HepG2 (cell line): ENCODE measurements at regions not wholly inside any gene's neighbourhood (a gene's known extent, or its start where the extent isn't known, plus 50 kb on each side); places are given as distances from the start of the nearest gene placed in this dataset.

Experiments used
- ATAC-seq: fragments of 200-7000 bp; cut with Tn5 transposase; 3 replicates; pipeline ENCODE4 v1.9.1; 2020; ENCODE audit warnings: mild to moderate bottlenecking, moderate library complexity
- BruUV-seq: library from RNA; stranded (reverse); fragments of 400-500 nt; replicated peaks from 2 replicates; lab custom pipeline; 2021; lab: Mats Ljungman, UMichigan
- CTCF ChIA-PET: fragments of 300-600 bp; formaldehyde crosslinking; extraction: SDS; loops from one replicate; lab custom pipeline; 2021; ENCODE audit warnings: low total read pairs, inconsistent platforms, low intra/inter-chr PET ratio; lab: Yijun Ruan, JAX
- POLR2A ChIA-PET: fragments of 350-600 bp; sonication (Branson Sonifier 250); formaldehyde crosslinking; loops from one replicate; lab custom pipeline; 2020; ENCODE audit warnings: antibody characterized with exemption, inconsistent platforms; lab: Yijun Ruan, JAX
- DNase-seq: peaks from one replicate; pipeline ENCODE4 v3.0.0-alpha.2; 2015; ENCODE audit warnings: low spot score
- FAIRE-seq: peaks from 3 replicates; lab custom pipeline; 2011; peaks lifted over from hg19 to GRCh38; lab: Jason Lieb, UNC
- H2AFZ ChIP-seq: one replicate; pipeline ENCODE4 v1.6.1; 2011; ENCODE audit warnings: low read length, inconsistent platforms
- H3K27ac ChIP-seq: fragments of 300-600 bp; 3 replicates; pipeline ENCODE4 v1.8.0; 2011; ENCODE audit warnings: mixed run types, mild to moderate bottlenecking, mixed read lengths, low read length, inconsistent platforms; ENCODE audit not compliant: insufficient read depth; ENCODE audit errors: extremely low read length
- H3K27me3 ChIP-seq, 2 experiments: fragments of 200-600 bp in 1 of 2; 2 replicates in 1 of 2; 3 replicates in 1 of 2; pipeline versions ENCODE4 v1.6.0 to v1.8.0; 2011; ENCODE audit warnings: low read length in 2 of 2, mild to moderate bottlenecking in 2 of 2, moderate library complexity in 2 of 2, inconsistent platforms in 1 of 2; ENCODE audit not compliant: insufficient read depth in 2 of 2, control insufficient read depth in 1 of 2
- H3K36me3 ChIP-seq, 2 experiments: fragments of 200-600 bp in 1 of 2; replicated peaks in 1 of 2; 2 replicates in 1 of 2; 3 replicates in 1 of 2; pipeline versions ENCODE4 v1.5.1 to v1.8.0; 2011; ENCODE audit warnings: low read length in 2 of 2, inconsistent platforms in 1 of 2; ENCODE audit not compliant: insufficient read depth in 2 of 2, control insufficient read depth in 1 of 2
- H3K4me1 ChIP-seq: 2 replicates; pipeline ENCODE4 v1.5.1; 2012; ENCODE audit warnings: low read length, inconsistent platforms; ENCODE audit not compliant: insufficient read depth
- H3K4me2 ChIP-seq: 2 replicates; pipeline ENCODE4 v1.6.0; 2011; ENCODE audit warnings: low read depth, low read length, inconsistent platforms
- H3K4me3 ChIP-seq, 3 experiments: fragments of 200-600 bp in 1 of 3; sonication (generic), shearing (Covaris generic) in 1 of 3; replicated peaks in 1 of 3; 2 replicates each; pipeline ENCODE4 v1.5.1; 2011 to 2016; ENCODE audit warnings: low read length in 3 of 3, inconsistent platforms in 2 of 3, low read depth in 2 of 3, mild to moderate bottlenecking in 2 of 3, control low read depth in 1 of 3, mixed read lengths in 1 of 3; ENCODE audit not compliant: insufficient read depth in 1 of 3
- H3K79me2 ChIP-seq: one replicate; pipeline ENCODE4 v1.6.1; 2011; ENCODE audit warnings: low read length, inconsistent platforms; ENCODE audit not compliant: insufficient read depth
- H3K9ac ChIP-seq: 2 replicates; pipeline ENCODE4 v1.6.0; 2011; ENCODE audit warnings: mild to moderate bottlenecking, low read depth, low read length, inconsistent platforms; ENCODE audit not compliant: insufficient read depth
- H3K9me3 ChIP-seq: 2 replicates; pipeline ENCODE4 v1.5.1; 2012; ENCODE audit warnings: mild to moderate bottlenecking, low read length
- H4K20me1 ChIP-seq: 2 replicates; pipeline ENCODE4 v1.6.0; 2011; ENCODE audit warnings: inconsistent platforms, mild to moderate bottlenecking, low read length, moderate library complexity; ENCODE audit not compliant: insufficient read depth
- ADNP ChIP-seq: sonication (generic); formaldehyde crosslinking; IDR thresholded peaks from 2 replicates; pipeline ENCODE4 v1.4.0; 2020; ENCODE audit warnings: missing genetic modification reagents
- ATRX ChIP-seq: sonication (generic); formaldehyde crosslinking; IDR thresholded peaks from 2 replicates; pipeline ENCODE4 v1.4.0; 2020; ENCODE audit warnings: missing genetic modification reagents, borderline replicate concordance
- ETV6 ChIP-seq: sonication (generic); formaldehyde crosslinking; conservative IDR thresholded peaks from 2 replicates; pipeline ENCODE4 v1.4.0; 2020; ENCODE audit warnings: missing genetic modification reagents
- EZH2 ChIP-seq: conservative IDR thresholded peaks from 2 replicates; pipeline ENCODE4 v1.6.1; 2012; ENCODE audit warnings: mild to moderate bottlenecking, low read depth, low read length, moderate library complexity
- GABPB1 ChIP-seq: IDR thresholded peaks from 2 replicates; pipeline ENCODE4 v1.6.1; 2016; ENCODE audit warnings: mild to moderate bottlenecking, missing genetic modification reagents, moderate library complexity, missing compliant biosample characterization
- HNRNPK ChIP-seq: fragments of 200-400 bp; formaldehyde crosslinking; IDR thresholded peaks from 2 replicates; pipeline ENCODE4 v1.6.1; 2018; ENCODE audit warnings: low read length, low read depth, moderate library complexity, mild to moderate bottlenecking; ENCODE audit not compliant: poor library complexity, severe bottlenecking
- NBN ChIP-seq: fragments of 450-650 bp; conservative IDR thresholded peaks from 2 replicates; pipeline ENCODE4 v1.6.1; 2017
- PCBP1 ChIP-seq: fragments of 200-400 bp; formaldehyde crosslinking; IDR thresholded peaks from 2 replicates; pipeline ENCODE4 v1.6.1; 2017; ENCODE audit warnings: mild to moderate bottlenecking, low read depth, low read length, borderline replicate concordance
- TBX3 ChIP-seq: fragments of 450-650 bp; IDR thresholded peaks from 2 replicates; pipeline ENCODE4 v1.6.1; 2017; ENCODE audit warnings: antibody characterized with exemption, mild to moderate bottlenecking, inconsistent platforms, borderline replicate concordance
- TCF7 ChIP-seq: sonication (generic); IDR thresholded peaks from 2 replicates; pipeline ENCODE4 v1.6.1; 2016; ENCODE audit warnings: antibody characterized with exemption, low read depth
- ZNF274 ChIP-seq: sonication (generic); formaldehyde crosslinking; IDR thresholded peaks from 2 replicates; pipeline ENCODE4 v1.5.1; 2020; ENCODE audit warnings: mild to moderate bottlenecking, missing genetic modification reagents
- ZNF564 ChIP-seq: sonication (generic); formaldehyde crosslinking; IDR thresholded peaks from 2 replicates; pipeline ENCODE4 v1.8.1; 2023; ENCODE audit warnings: mild to moderate bottlenecking, missing genetic modification reagents
- ZNF569 ChIP-seq: sonication (generic); formaldehyde crosslinking; IDR thresholded peaks from 2 replicates; pipeline ENCODE4 v1.5.0; 2020; ENCODE audit warnings: mild to moderate bottlenecking, missing genetic modification reagents, moderate library complexity, borderline replicate concordance
- whole genome bisulfite sequencing: methylation state at CpG from one replicate; pipeline ENCODE4 v1.1.6; 2017; ENCODE audit warnings: low lambda C conversion rate; 5-methylcytosine and 5-hydroxymethylcytosine counted together
- in situ Hi-C: cut with HindIII; loops from 2 replicates; pipeline ENCODE4 v1.10.0; 2017; ENCODE audit warnings: low pct_unique_long_range_greater_than_20kb; ENCODE audit not compliant: extremely low pct_ligation_motif_present
- intact Hi-C: fragments of 100-400 bp; cut with micrococcal nuclease; formaldehyde crosslinking; loops from one replicate; pipeline ENCODE4 v1.10.0; 2022; ENCODE audit not compliant: unreplicated experiment
- TF ChIP-seq, protein P1 (sequence below): sonication (generic); formaldehyde crosslinking; IDR thresholded peaks from 2 replicates; pipeline ENCODE4 v1.4.0; 2020; ENCODE audit warnings: low read depth, mild to moderate bottlenecking, missing genetic modification reagents
- TF ChIP-seq, protein P2 (sequence below): IDR thresholded peaks from 2 replicates; pipeline ENCODE4 v1.6.1; 2016; ENCODE audit warnings: missing compliant biosample characterization, missing genetic modification reagents, borderline replicate concordance
- TF ChIP-seq, protein P3 (sequence below): sonication (generic); formaldehyde crosslinking; conservative IDR thresholded peaks from 2 replicates; pipeline ENCODE4 v1.8.0; 2022; ENCODE audit warnings: missing genetic modification reagents
- TF ChIP-seq, protein P4 (sequence below): sonication (generic); formaldehyde crosslinking; IDR thresholded peaks from 2 replicates; pipeline ENCODE4 v1.8.1; 2023; ENCODE audit warnings: missing genetic modification reagents, inconsistent platforms, borderline replicate concordance

DNA sequence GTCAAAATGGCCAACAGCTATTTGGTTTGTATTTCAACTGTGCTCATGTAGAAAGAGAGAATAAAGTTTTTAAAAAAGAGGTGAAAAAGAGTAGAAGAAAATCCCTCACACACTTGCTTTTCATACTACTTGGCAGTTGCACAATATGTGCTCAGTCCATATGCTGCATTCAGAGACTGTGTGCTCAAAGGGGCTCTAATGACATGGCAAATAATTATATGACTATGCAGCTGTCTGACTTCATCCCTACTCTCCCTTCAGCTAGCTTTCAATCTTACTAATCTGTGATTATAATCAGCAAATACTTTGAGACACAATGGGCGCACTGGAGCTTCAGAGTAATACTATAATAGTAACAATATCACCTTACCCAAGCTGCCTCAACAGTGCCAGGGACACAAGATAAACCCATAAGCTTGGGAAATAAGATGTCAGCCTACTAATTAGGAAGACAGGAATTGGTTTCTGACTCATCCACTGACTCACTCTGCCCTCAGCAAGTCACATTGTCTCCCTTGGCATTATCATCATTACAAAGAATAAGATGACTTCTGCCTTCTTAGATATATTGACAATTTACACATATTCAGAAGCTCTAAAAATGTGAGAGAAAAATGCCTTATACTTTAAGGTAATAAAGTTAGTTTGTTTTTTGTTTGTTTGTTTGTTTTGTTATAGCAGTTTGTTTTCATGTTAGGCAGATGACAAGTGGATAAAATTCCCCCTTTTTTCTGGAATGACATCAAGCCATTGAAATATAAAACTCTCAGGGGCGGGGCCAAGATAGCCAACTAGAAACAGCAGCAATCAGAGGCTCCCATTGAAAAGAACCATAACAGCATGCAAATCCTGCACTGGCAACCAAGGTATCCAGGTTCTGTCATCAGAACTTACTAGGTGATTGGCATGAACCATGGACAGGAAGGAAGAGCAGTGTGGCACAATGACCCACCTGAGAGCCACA is 311.6 kb downstream of the FAM133A start:
- Histone ChIP-seq H2AFZ (no peak overlapping the region), H3K9ac (no peak overlapping the region), H3K4me3 (no peak overlapping the region), H3K79me2 (no peaks in the 10 kb centered on the region), H3K9me3 (no peaks in the 10 kb centered on the region), H3K4me1 (no peaks in the 10 kb centered on the region), H3K27me3 (no peaks in the 10 kb centered on the region), H3K4me2 (no peak overlapping the region), H3K27ac (no peak overlapping the region), H3K36me3 (no peaks in the 10 kb centered on the region), H4K20me1 (no peaks in the 10 kb centered on the region)
- ATAC-seq (no peak), DNase-seq (no peak), FAIRE-seq (no peak)
- in situ Hi-C loops = no loop called here
- 0% methylated on average over 2 of the region's 2 CpGs for WGBS
- no TSS peak for BruUV-seq
- CTCF ChIA-PET = no interaction called here
- POLR2A ChIA-PET = no interaction called here
- intact Hi-C loops = no loop called here
- no peak for TF ChIP-seq ADNP (CRISPR knock-in tag)
- TF ChIP-seq, protein P1, sequence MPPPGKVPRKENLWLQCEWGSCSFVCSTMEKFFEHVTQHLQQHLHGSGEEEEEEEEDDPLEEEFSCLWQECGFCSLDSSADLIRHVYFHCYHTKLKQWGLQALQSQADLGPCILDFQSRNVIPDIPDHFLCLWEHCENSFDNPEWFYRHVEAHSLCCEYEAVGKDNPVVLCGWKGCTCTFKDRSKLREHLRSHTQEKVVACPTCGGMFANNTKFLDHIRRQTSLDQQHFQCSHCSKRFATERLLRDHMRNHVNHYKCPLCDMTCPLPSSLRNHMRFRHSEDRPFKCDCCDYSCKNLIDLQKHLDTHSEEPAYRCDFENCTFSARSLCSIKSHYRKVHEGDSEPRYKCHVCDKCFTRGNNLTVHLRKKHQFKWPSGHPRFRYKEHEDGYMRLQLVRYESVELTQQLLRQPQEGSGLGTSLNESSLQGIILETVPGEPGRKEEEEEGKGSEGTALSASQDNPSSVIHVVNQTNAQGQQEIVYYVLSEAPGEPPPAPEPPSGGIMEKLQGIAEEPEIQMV = no peak
- TF ChIP-seq, protein P2, sequence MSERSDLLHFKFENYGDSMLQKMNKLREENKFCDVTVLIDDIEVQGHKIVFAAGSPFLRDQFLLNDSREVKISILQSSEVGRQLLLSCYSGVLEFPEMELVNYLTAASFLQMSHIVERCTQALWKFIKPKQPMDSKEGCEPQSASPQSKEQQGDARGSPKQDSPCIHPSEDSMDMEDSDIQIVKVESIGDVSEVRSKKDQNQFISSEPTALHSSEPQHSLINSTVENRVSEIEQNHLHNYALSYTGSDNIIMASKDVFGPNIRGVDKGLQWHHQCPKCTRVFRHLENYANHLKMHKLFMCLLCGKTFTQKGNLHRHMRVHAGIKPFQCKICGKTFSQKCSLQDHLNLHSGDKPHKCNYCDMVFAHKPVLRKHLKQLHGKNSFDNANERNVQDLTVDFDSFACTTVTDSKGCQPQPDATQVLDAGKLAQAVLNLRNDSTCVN (CRISPR knock-in tag) = no peak
- TF ChIP-seq ZNF274 (CRISPR knock-in tag) = no peak
- TF ChIP-seq, protein P3, sequence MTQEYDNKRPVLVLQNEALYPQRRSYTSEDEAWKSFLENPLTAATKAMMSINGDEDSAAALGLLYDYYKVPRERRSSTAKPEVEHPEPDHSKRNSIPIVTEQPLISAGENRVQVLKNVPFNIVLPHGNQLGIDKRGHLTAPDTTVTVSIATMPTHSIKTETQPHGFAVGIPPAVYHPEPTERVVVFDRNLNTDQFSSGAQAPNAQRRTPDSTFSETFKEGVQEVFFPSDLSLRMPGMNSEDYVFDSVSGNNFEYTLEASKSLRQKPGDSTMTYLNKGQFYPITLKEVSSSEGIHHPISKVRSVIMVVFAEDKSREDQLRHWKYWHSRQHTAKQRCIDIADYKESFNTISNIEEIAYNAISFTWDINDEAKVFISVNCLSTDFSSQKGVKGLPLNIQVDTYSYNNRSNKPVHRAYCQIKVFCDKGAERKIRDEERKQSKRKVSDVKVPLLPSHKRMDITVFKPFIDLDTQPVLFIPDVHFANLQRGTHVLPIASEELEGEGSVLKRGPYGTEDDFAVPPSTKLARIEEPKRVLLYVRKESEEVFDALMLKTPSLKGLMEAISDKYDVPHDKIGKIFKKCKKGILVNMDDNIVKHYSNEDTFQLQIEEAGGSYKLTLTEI (CRISPR knock-in tag) = no peak
- no peak for TF ChIP-seq PCBP1
- TF ChIP-seq GABPB1 (CRISPR knock-in tag) = no peak
- TF ChIP-seq HNRNPK = no peak
- TF ChIP-seq, protein P4, sequence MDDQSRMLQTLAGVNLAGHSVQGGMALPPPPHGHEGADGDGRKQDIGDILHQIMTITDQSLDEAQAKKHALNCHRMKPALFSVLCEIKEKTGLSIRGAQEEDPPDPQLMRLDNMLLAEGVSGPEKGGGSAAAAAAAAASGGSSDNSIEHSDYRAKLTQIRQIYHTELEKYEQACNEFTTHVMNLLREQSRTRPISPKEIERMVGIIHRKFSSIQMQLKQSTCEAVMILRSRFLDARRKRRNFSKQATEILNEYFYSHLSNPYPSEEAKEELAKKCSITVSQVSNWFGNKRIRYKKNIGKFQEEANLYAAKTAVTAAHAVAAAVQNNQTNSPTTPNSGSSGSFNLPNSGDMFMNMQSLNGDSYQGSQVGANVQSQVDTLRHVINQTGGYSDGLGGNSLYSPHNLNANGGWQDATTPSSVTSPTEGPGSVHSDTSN (CRISPR knock-in tag) = no peak
- TF ChIP-seq ETV6 (CRISPR knock-in tag) = no peak
- TF ChIP-seq NBN = no peak
- no peak for TF ChIP-seq EZH2
- no peak for TF ChIP-seq ZNF569 (CRISPR knock-in tag)
- TF ChIP-seq TCF7 = no peak
- no peak for TF ChIP-seq TBX3
- no peak for TF ChIP-seq ATRX (CRISPR knock-in tag)
- TF ChIP-seq ZNF564 (CRISPR knock-in tag) = no peak
